SK-N-SH treated with all-trans-retinoic acid at 6 μM for 48 hours (cell line): ENCODE measurements at regions not wholly inside any gene's neighbourhood (a gene's known extent, or its start where the extent isn't known, plus 50 kb on each side); places are given as distances from the start of the nearest gene placed in this dataset.

ENCODE experiments used
- PPARA ChIP-seq: fragments of 250-450 bp; sonication (Bioruptor Pico); IDR thresholded peaks from 2 replicates; pipeline ENCODE4 v1.5.0; 2020; ENCODE audit warnings: mild to moderate bottlenecking, borderline replicate concordance
- RARB ChIP-seq: fragments of 250-450 bp; sonication (Bioruptor Pico); IDR thresholded peaks from 2 replicates; pipeline ENCODE4 v1.8.0; 2021; ENCODE audit warnings: mild to moderate bottlenecking, moderate library complexity
- ZNF8 ChIP-seq: fragments of 450-650 bp; formaldehyde crosslinking; IDR thresholded peaks from 2 replicates; pipeline ENCODE4 v1.5.0; 2020; ENCODE audit warnings: mild to moderate bottlenecking, moderate library complexity
- TF ChIP-seq, protein P1 (sequence below): fragments of 250-450 bp; sonication (Bioruptor Pico); IDR thresholded peaks from 2 replicates; pipeline ENCODE4 v1.8.0; 2020; ENCODE audit warnings: mild to moderate bottlenecking, moderate library complexity, borderline replicate concordance
- TF ChIP-seq, protein P2 (sequence below): fragments of 250-450 bp; sonication (Bioruptor Pico); IDR thresholded peaks from 2 replicates; pipeline ENCODE4 v1.8.0; 2021; ENCODE audit warnings: low read depth, mild to moderate bottlenecking, moderate library complexity, borderline replicate concordance

DNA sequence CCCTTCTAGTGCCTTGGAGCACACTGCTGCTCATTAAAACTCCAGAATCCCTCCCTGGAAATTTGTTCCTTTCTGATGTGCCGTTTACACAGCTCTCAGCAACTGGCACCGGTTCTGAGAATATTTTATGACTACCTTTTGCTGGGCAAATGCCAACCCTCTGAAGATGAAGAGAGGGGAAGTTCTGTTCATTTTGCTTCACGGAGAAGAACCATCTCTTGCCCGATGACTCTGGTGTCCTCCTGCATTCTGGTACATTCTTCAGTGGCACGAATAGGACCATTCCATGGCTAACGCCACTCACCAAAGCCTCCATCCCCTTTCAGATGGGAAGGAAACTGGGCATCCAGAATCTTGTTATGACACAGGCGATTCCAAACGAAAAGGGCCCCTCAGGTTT lies 96.2 kb upstream of the SIM2 start:
- TF ChIP-seq, protein P1, sequence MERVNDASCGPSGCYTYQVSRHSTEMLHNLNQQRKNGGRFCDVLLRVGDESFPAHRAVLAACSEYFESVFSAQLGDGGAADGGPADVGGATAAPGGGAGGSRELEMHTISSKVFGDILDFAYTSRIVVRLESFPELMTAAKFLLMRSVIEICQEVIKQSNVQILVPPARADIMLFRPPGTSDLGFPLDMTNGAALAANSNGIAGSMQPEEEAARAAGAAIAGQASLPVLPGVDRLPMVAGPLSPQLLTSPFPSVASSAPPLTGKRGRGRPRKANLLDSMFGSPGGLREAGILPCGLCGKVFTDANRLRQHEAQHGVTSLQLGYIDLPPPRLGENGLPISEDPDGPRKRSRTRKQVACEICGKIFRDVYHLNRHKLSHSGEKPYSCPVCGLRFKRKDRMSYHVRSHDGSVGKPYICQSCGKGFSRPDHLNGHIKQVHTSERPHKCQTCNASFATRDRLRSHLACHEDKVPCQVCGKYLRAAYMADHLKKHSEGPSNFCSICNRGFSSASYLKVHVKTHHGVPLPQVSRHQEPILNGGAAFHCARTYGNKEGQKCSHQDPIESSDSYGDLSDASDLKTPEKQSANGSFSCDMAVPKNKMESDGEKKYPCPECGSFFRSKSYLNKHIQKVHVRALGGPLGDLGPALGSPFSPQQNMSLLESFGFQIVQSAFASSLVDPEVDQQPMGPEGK (CRISPR knock-in tag): no peak
- TF ChIP-seq ZNF8 (CRISPR knock-in tag) (no peak), RARB (no peak), PPARA (CRISPR knock-in tag) (no peak)
- TF ChIP-seq, protein P2, sequence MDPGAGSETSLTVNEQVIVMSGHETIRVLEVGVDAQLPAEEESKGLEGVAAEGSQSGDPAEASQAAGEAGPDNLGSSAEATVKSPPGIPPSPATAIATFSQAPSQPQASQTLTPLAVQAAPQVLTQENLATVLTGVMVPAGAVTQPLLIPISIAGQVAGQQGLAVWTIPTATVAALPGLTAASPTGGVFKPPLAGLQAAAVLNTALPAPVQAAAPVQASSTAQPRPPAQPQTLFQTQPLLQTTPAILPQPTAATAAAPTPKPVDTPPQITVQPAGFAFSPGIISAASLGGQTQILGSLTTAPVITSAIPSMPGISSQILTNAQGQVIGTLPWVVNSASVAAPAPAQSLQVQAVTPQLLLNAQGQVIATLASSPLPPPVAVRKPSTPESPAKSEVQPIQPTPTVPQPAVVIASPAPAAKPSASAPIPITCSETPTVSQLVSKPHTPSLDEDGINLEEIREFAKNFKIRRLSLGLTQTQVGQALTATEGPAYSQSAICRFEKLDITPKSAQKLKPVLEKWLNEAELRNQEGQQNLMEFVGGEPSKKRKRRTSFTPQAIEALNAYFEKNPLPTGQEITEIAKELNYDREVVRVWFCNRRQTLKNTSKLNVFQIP (CRISPR knock-in tag): no peak
